ENCODE measurements at regions not wholly inside any gene's neighbourhood (a gene's known extent, or its start where the extent isn't known, plus 50 kb on each side); places are given as distances from the start of the nearest gene placed in this dataset.

- no peak for TF ChIP-seq POLR2A (IDR thresholded peaks at IDR 0.05)
- TF ChIP-seq, protein P1, sequence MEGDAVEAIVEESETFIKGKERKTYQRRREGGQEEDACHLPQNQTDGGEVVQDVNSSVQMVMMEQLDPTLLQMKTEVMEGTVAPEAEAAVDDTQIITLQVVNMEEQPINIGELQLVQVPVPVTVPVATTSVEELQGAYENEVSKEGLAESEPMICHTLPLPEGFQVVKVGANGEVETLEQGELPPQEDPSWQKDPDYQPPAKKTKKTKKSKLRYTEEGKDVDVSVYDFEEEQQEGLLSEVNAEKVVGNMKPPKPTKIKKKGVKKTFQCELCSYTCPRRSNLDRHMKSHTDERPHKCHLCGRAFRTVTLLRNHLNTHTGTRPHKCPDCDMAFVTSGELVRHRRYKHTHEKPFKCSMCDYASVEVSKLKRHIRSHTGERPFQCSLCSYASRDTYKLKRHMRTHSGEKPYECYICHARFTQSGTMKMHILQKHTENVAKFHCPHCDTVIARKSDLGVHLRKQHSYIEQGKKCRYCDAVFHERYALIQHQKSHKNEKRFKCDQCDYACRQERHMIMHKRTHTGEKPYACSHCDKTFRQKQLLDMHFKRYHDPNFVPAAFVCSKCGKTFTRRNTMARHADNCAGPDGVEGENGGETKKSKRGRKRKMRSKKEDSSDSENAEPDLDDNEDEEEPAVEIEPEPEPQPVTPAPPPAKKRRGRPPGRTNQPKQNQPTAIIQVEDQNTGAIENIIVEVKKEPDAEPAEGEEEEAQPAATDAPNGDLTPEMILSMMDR (IDR thresholded peaks at IDR 0.05): no peak
- intact Hi-C loops (cut with DNase I; ENCODE audit: low total_unique reads): no loop called here
- DNase-seq (ENCODE audit: low spot score in 2 of 2): no peak
- H3K4me3 ChIP-seq (ENCODE audit: low read depth, poor library complexity, severe bottlenecking): no peak overlapping the region
- 59 to 67% methylated on average over 3 of the region's 3 CpGs for WGBS, 2 donors
These were observed 227.7 kb upstream of the GPRIN3 start for GRCh38 chr4:89535251-89535650.

GRCh38 chr4:89534356-89534755 lies 226.8 kb upstream of the GPRIN3 start:
- H3K4me3 ChIP-seq (ENCODE audit: low read depth, poor library complexity, severe bottlenecking): no peak overlapping the region
- DNase-seq (ENCODE audit: low spot score in 2 of 2): no peak
- TF ChIP-seq POLR2A (IDR thresholded peaks at IDR 0.05): no peak
- TF ChIP-seq, protein P1 (IDR thresholded peaks at IDR 0.05): no peak
- intact Hi-C loops (cut with DNase I; ENCODE audit: low total_unique reads): no loop called here

DNA sequence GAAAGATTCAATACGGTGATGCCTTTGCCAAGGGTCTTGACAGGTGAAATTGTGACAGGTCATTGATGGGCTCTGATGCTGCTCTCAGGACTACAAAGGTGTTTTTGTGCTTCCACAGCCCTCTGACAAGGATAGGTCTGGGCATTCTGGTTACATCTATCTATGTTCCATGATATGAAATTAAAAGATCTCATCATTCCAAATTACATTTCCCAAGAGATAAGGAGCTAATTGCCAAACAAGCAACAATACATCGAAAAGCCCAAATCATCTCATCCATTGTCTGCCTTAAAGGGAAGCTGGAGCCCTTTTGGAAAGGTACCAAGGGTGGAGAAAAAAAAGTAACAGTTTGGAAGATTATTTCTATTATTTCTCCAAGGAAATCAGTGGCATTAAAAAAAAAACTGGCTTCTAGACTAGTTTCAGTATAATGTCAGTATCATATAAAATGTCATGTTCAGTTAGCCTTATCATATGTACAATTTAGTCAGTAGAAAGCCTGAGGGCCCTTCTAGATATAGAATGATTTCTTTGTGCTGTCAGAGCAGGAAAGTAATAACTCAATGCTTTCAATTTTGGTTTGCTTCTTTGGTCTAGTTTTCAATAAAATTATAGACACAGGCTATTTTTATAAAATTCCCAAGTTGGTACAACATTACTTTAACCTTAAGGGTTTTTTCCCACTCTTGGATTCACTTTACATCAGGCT lies 224.5 kb upstream of the GPRIN3 start:
- no peak for DNase-seq (ENCODE audit: low spot score in 2 of 2)
- no peak overlapping the region for H3K4me3 ChIP-seq (ENCODE audit: low read depth, poor library complexity, severe bottlenecking)
- TF ChIP-seq POLR2A (IDR thresholded peaks at IDR 0.05): no peak
- TF ChIP-seq, protein P1 (IDR thresholded peaks at IDR 0.05): no peak
- intact Hi-C loops (cut with DNase I; ENCODE audit: low total_unique reads): no loop called here
- WGBS, 2 donors: 45 to 55% methylated on average over 2 of the region's 2 CpGs

DNA sequence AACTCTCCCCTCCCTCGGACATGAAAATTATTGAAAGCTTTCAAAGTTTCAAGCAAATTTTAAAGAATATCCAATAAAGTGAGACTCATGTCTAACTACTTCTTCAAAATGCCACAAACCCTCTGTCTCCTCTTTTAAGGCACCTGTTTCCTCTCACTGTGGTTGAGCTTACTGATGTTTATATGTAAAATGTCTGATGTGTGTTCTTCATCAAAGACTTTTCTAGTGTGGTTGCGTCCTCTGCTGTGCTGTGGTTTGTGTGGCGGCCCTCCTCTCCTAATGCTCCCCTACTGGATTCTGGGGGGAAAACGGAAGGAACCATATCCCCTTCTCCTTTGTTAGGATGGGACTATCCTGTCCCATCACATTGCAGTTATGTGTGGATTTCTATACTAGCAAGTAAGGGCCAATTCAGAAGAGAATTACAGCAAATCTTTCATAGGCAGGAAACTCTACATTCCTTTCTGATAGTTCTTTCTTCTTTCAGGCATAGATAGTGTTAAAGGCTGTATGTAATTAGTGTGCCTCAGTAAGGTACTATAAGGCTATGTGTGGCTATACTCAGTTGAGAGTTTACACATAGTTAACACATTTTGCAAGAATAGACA lies 221.0 kb upstream of the GPRIN3 start:
- no peak for TF ChIP-seq POLR2A (IDR thresholded peaks at IDR 0.05)
- TF ChIP-seq, protein P1 (IDR thresholded peaks at IDR 0.05): no peak
- H3K4me3 ChIP-seq (ENCODE audit: low read depth, poor library complexity, severe bottlenecking): no peak overlapping the region
- DNase-seq (ENCODE audit: low spot score in 2 of 2): no peak
- intact Hi-C loops (cut with DNase I; ENCODE audit: low total_unique reads): no loop called here
- 63 to 72% methylated on average over 4 of the region's 4 CpGs for WGBS, 2 donors

GRCh38 chr4:89521826-89522225 lies 214.2 kb upstream of the GPRIN3 start:
- no peak for DNase-seq (ENCODE audit: low spot score in 2 of 2)
- TF ChIP-seq POLR2A (IDR thresholded peaks at IDR 0.05): no peak
- TF ChIP-seq, protein P1 (IDR thresholded peaks at IDR 0.05): no peak
- intact Hi-C loops (cut with DNase I; ENCODE audit: low total_unique reads): no loop called here
- 78 to 80% methylated on average over 4 of the region's 4 CpGs for WGBS, 2 donors
- H3K4me3 ChIP-seq (ENCODE audit: low read depth, poor library complexity, severe bottlenecking): no peak overlapping the region
